K562 (cell line): ENCODE measurements at regions not wholly inside any gene's neighbourhood (a gene's known extent, or its start where the extent isn't known, plus 50 kb on each side); places are given as distances from the start of the nearest gene placed in this dataset.

Experiments used
- ATAC-seq: fragments of 200-7000 bp; cut with Tn5 transposase; 3 replicates; pipeline ENCODE4 v1.9.1; 2020; ENCODE audit warnings: moderate library complexity
- BruUV-seq: library from RNA; stranded (reverse); fragments of 400-500 nt; replicated peaks from 2 replicates; lab custom pipeline; 2021; lab: Mats Ljungman, UMichigan
- CTCF ChIA-PET: fragments of 300-600 bp; formaldehyde crosslinking; extraction: SDS; loops from one replicate; lab custom pipeline; 2021; ENCODE audit warnings: low intra/inter-chr PET ratio; lab: Yijun Ruan, JAX
- POLR2A ChIA-PET: fragments of 300-600, 350-650 bp; sonication (Branson Sonifier 250); formaldehyde crosslinking; extraction: SDS; loops from one replicate; lab custom pipeline; 2021; ENCODE audit warnings: antibody characterized with exemption, inconsistent platforms; lab: Yijun Ruan, JAX
- DNase-seq, 4 experiments: peaks; one replicate each; pipeline versions ENCODE4 v3.0.0 to v3.0.0-alpha.2; 2011 to 2018; ENCODE audit warnings: low spot score in 3 of 4, mixed read lengths in 3 of 4; ENCODE audit errors: extremely low read depth in 1 of 4
- FAIRE-seq: peaks from 2 replicates; lab custom pipeline; 2011; peaks lifted over from hg19 to GRCh38; lab: Jason Lieb, UNC
- H2AFZ ChIP-seq: 2 replicates; pipeline ENCODE4 v1.6.0; 2011; ENCODE audit warnings: low read depth, low read length, control low read depth, inconsistent platforms
- H3K27ac ChIP-seq: fragments of 200-600 bp; 3 replicates; pipeline ENCODE4 v1.8.0; 2011; ENCODE audit warnings: low read depth, mild to moderate bottlenecking, control low read depth, inconsistent platforms, low read length, moderate library complexity, mixed read lengths; ENCODE audit errors: extremely low read depth
- H3K27me3 ChIP-seq, 2 experiments: fragments of 300-600 bp in 1 of 2; 2 replicates in 1 of 2; 3 replicates in 1 of 2; pipeline versions ENCODE4 v1.6.0 to v1.8.0; 2011; ENCODE audit warnings: inconsistent platforms in 2 of 2, low read length in 2 of 2, mild to moderate bottlenecking in 1 of 2, mixed read lengths in 1 of 2, moderate library complexity in 1 of 2; ENCODE audit not compliant: control insufficient read depth in 2 of 2, insufficient read depth in 2 of 2
- H3K36me3 ChIP-seq: fragments of 300-600 bp; 3 replicates; pipeline ENCODE4 v1.8.0; 2011; ENCODE audit warnings: mild to moderate bottlenecking, low read length, inconsistent platforms; ENCODE audit not compliant: control insufficient read depth, insufficient read depth
- H3K4me1 ChIP-seq, 2 experiments: fragments of 200-600 bp in 1 of 2; replicated peaks in 1 of 2; 2 replicates in 1 of 2; 3 replicates in 1 of 2; pipeline versions ENCODE4 v1.5.1 to v1.8.0; 2011; ENCODE audit warnings: inconsistent platforms in 2 of 2, low read length in 2 of 2, mild to moderate bottlenecking in 1 of 2, mixed read lengths in 1 of 2, moderate library complexity in 1 of 2; ENCODE audit not compliant: control insufficient read depth in 2 of 2, insufficient read depth in 2 of 2
- H3K4me2 ChIP-seq: 2 replicates; pipeline ENCODE4 v1.6.1; 2011; ENCODE audit warnings: low read length, control low read depth, inconsistent platforms, mixed read lengths; ENCODE audit not compliant: insufficient read depth
- H3K4me3 ChIP-seq: fragments of 200-600 bp; sonication (generic), shearing (Covaris generic); 2 replicates; pipeline ENCODE4 v1.5.1; 2016; ENCODE audit warnings: control low read depth, inconsistent platforms
- H3K79me2 ChIP-seq: fragments of 200-600 bp; 3 replicates; pipeline ENCODE4 v1.8.0; 2011; ENCODE audit warnings: low read length, inconsistent platforms; ENCODE audit not compliant: control insufficient read depth, insufficient read depth
- H3K9ac ChIP-seq, 2 experiments: 2 replicates each; pipeline versions ENCODE4 v1.6.0 to v1.6.1; 2011; ENCODE audit warnings: low read depth in 2 of 2, low read length in 2 of 2, control low read depth in 1 of 2, inconsistent platforms in 1 of 2, mild to moderate bottlenecking in 1 of 2, mixed read lengths in 1 of 2; ENCODE audit not compliant: insufficient read depth in 1 of 2
- H3K9me1 ChIP-seq: one replicate; pipeline ENCODE4 v1.6.0; 2011; ENCODE audit warnings: inconsistent platforms, mild to moderate bottlenecking, low read length, moderate library complexity; ENCODE audit not compliant: control insufficient read depth, insufficient read depth
- H3K9me3 ChIP-seq: replicated peaks from 2 replicates; pipeline ENCODE4 v1.5.1; 2011; ENCODE audit warnings: low read depth, low read length, inconsistent platforms; ENCODE audit not compliant: control insufficient read depth, insufficient read depth
- H4K20me1 ChIP-seq: replicated peaks from 2 replicates; pipeline ENCODE4 v1.6.1; 2011; ENCODE audit warnings: low read length, inconsistent platforms, mixed read lengths; ENCODE audit not compliant: control insufficient read depth, insufficient read depth
- BCL6 ChIP-seq: fragments of 250-450 bp; sonication (Bioruptor Pico); IDR thresholded peaks from 2 replicates; pipeline ENCODE4 v1.4.0; 2020
- CHD1 ChIP-seq: fragments of 200-600 bp; sonication (generic); IDR thresholded peaks from one replicate; pipeline ENCODE4 v1.6.1; 2012; ENCODE audit warnings: mild to moderate bottlenecking, moderate library complexity, low read length, inconsistent platforms
- COPS2 ChIP-seq: fragments of 450-650 bp; conservative IDR thresholded peaks from 2 replicates; pipeline ENCODE4 v1.6.1; 2016; ENCODE audit warnings: mild to moderate bottlenecking, moderate library complexity
- EWSR1 ChIP-seq: fragments of 450-650 bp; IDR thresholded peaks from 2 replicates; pipeline ENCODE4 v1.6.1; 2018; ENCODE audit warnings: borderline replicate concordance, mild to moderate bottlenecking, low read depth, moderate library complexity; ENCODE audit not compliant: partially characterized antibody
- GABPA ChIP-seq: fragments of 200-800 bp; sonication (Bioruptor generic); conservative IDR thresholded peaks from 2 replicates; pipeline ENCODE4 v1.6.1; 2016; ENCODE audit warnings: low read depth, missing genetic modification characterization, missing compliant biosample characterization
- HMGN3 ChIP-seq: IDR thresholded peaks from 2 replicates; pipeline ENCODE4 v1.6.1; 2011; ENCODE audit warnings: borderline replicate concordance, low read depth, mild to moderate bottlenecking, mixed read lengths, low read length; ENCODE audit not compliant: insufficient read length; ENCODE audit errors: extremely low read depth
- HNRNPK ChIP-seq: fragments of 200-400 bp; formaldehyde crosslinking; IDR thresholded peaks from one replicate; pipeline ENCODE4 v1.6.1; 2018; ENCODE audit warnings: mild to moderate bottlenecking, low read depth, low read length; ENCODE audit not compliant: poor library complexity, severe bottlenecking
- JUN ChIP-seq, 2 experiments: sonication (generic) in 1 of 2; formaldehyde crosslinking in 1 of 2; IDR thresholded peaks; 2 replicates each; pipeline versions ENCODE4 v1.6.1 to v1.8.0; 2012 to 2022; ENCODE audit warnings: borderline replicate concordance in 2 of 2, mild to moderate bottlenecking in 2 of 2, improper control_type of control experiment in 1 of 2, low read depth in 1 of 2, low read length in 1 of 2, missing genetic modification reagents in 1 of 2
- MITF ChIP-seq: IDR thresholded peaks from 2 replicates; pipeline ENCODE4 v1.6.1; 2014; ENCODE audit warnings: antibody characterized with exemption
- MYBL2 ChIP-seq, 2 experiments: fragments of 450-650 bp in 1 of 2; sonication (generic) in 1 of 2; formaldehyde crosslinking in 1 of 2; IDR thresholded peaks; 2 replicates each; pipeline versions ENCODE4 v1.6.1 to v1.8.1; 2017 to 2022; ENCODE audit warnings: borderline replicate concordance in 1 of 2, inconsistent platforms in 1 of 2, low read depth in 1 of 2, mild to moderate bottlenecking in 1 of 2, missing genetic modification reagents in 1 of 2, moderate library complexity in 1 of 2
- NBN ChIP-seq: fragments of 450-650 bp; IDR thresholded peaks from 2 replicates; pipeline ENCODE4 v1.6.1; 2016; ENCODE audit warnings: low read depth, mild to moderate bottlenecking
- PTRF ChIP-seq: fragments of 450-650 bp; IDR thresholded peaks from 2 replicates; pipeline ENCODE4 v1.6.1; 2016; ENCODE audit warnings: mild to moderate bottlenecking, missing genetic modification characterization, missing compliant biosample characterization
- RBFOX2 ChIP-seq: fragments of 200-400 bp; formaldehyde crosslinking; IDR thresholded peaks from 2 replicates; pipeline ENCODE4 v1.6.1; 2017; ENCODE audit warnings: low read depth, mild to moderate bottlenecking, low read length, moderate library complexity
- TAF7 ChIP-seq: fragments of 450-650 bp; IDR thresholded peaks from 2 replicates; pipeline ENCODE4 v1.6.1; 2016; ENCODE audit warnings: missing genetic modification characterization, missing compliant biosample characterization
- TGIF2 ChIP-seq: sonication (generic); formaldehyde crosslinking; IDR thresholded peaks from 2 replicates; pipeline ENCODE4 v1.8.1; 2022; ENCODE audit warnings: mild to moderate bottlenecking, missing genetic modification reagents, moderate library complexity
- THRAP3 ChIP-seq: fragments of 450-650 bp; IDR thresholded peaks from 2 replicates; pipeline ENCODE4 v1.6.1; 2016; ENCODE audit warnings: mild to moderate bottlenecking, inconsistent platforms, borderline replicate concordance
- WGBS: fragments of 100-300 bp; shearing (Covaris generic); methylation state at CpG from one replicate; pipeline ENCODE4 v1.1.6; 2016; ENCODE audit warnings: low coverage, mixed read lengths; ENCODE audit not compliant: insufficient coverage; ENCODE audit errors: missing lambda C conversion rate; 5-methylcytosine and 5-hydroxymethylcytosine counted together
- in situ Hi-C: fragments of 300-500 bp; cut with MboI; formaldehyde crosslinking; loops from 4 replicates; pipeline ENCODE4 v1.15.0; 2018; ENCODE audit warnings: inconsistent platforms, mixed read lengths
- intact Hi-C: fragments of 100-400 bp; cut with micrococcal nuclease; formaldehyde crosslinking; loops from 2 replicates; pipeline ENCODE4 v1.14.2; 2022
- TF ChIP-seq, protein P1 (sequence below): fragments of 450-650 bp; formaldehyde crosslinking; IDR thresholded peaks from 2 replicates; pipeline ENCODE4 v1.4.0; 2020; ENCODE audit warnings: mild to moderate bottlenecking
- TF ChIP-seq, protein P2 (sequence below): fragments of 250-450 bp; sonication (Bioruptor Pico); IDR thresholded peaks from 2 replicates; pipeline ENCODE4 v1.6.1; 2021; ENCODE audit warnings: mild to moderate bottlenecking

GRCh38 chr2:58769864-58770234 lies 528.7 kb upstream of the FANCL start:
- 40% methylated on average over 3 of the region's 3 CpGs for WGBS
- no peaks in the 10 kb centered on the region for H3K9me3 ChIP-seq
- ATAC-seq (no peak), FAIRE-seq (no peak), DNase-seq (no peak)
- intact Hi-C loops (loop anchor here (5.0 to 10.0 kb wide), 2 partner anchors 205 to 812 kb away; no protein-coding TSS in a partner anchor), in situ Hi-C loops (no loop called here)
- no TSS peak for BruUV-seq
- ChIA-PET CTCF (no interaction called here), POLR2A (no interaction called here)
- peaks cover 0 to 3% of the 10 kb centered on the region in 2 experiments; a peak in 1 of 5 replicates for H3K4me1 ChIP-seq
- no peaks in the 10 kb centered on the region for H3K27me3 ChIP-seq
- peak overlapping the region; percentile 64 for H2AFZ ChIP-seq
- no peaks in the 10 kb centered on the region for H4K20me1 ChIP-seq
- no peak overlapping the region for H3K4me3 ChIP-seq
- no peaks in the 10 kb centered on the region for H3K9me1 ChIP-seq
- no peak overlapping the region for H3K4me2 ChIP-seq
- H3K79me2 ChIP-seq: no peaks in the 10 kb centered on the region
- no peak overlapping the region for H3K27ac ChIP-seq
- TF ChIP-seq MYBL2 (IDR thresholded peaks at IDR 0.05; ENCODE audit: low read depth): no peak
- no peak for TF ChIP-seq MYBL2 (CRISPR knock-in tag; IDR thresholded peaks at IDR 0.05; ENCODE audit: borderline replicate concordance)
- TF ChIP-seq PTRF (tag): no peak
- TF ChIP-seq THRAP3: no peak
- TF ChIP-seq GABPA (tag): no peak
- no peak for TF ChIP-seq NBN
- TF ChIP-seq CHD1: no peak
- no peak for TF ChIP-seq HMGN3
- TF ChIP-seq TAF7 (tag): no peak
- TF ChIP-seq, protein P1, sequence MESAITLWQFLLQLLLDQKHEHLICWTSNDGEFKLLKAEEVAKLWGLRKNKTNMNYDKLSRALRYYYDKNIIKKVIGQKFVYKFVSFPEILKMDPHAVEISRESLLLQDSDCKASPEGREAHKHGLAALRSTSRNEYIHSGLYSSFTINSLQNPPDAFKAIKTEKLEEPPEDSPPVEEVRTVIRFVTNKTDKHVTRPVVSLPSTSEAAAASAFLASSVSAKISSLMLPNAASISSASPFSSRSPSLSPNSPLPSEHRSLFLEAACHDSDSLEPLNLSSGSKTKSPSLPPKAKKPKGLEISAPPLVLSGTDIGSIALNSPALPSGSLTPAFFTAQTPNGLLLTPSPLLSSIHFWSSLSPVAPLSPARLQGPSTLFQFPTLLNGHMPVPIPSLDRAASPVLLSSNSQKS (CRISPR knock-in tag): no peak
- no peak for TF ChIP-seq HNRNPK
- no peak for TF ChIP-seq JUN (IDR thresholded peaks at IDR 0.05; ENCODE audit: borderline replicate concordance, low read depth, low read length)
- no peak for TF ChIP-seq JUN (CRISPR knock-in tag; IDR thresholded peaks at IDR 0.05; ENCODE audit: borderline replicate concordance)
- no peak for TF ChIP-seq TGIF2 (CRISPR knock-in tag)
- no peak for TF ChIP-seq EWSR1
- no peak for TF ChIP-seq BCL6
- TF ChIP-seq, protein P2, sequence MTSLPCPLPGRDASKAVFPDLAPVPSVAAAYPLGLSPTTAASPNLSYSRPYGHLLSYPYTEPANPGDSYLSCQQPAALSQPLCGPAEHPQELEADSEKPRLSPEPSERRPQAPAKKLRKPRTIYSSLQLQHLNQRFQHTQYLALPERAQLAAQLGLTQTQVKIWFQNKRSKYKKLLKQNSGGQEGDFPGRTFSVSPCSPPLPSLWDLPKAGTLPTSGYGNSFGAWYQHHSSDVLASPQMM (CRISPR knock-in tag): no peak
- TF ChIP-seq RBFOX2: no peak
- no peak for TF ChIP-seq MITF
- no peak for TF ChIP-seq COPS2
- no peaks in the 10 kb centered on the region for H3K36me3 ChIP-seq
- H3K9ac ChIP-seq: no peak overlapping the region
